ENCODE measurements at regions not wholly inside any gene's neighbourhood (a gene's known extent, or its start where the extent isn't known, plus 50 kb on each side); places are given as distances from the start of the nearest gene placed in this dataset.

DNA sequence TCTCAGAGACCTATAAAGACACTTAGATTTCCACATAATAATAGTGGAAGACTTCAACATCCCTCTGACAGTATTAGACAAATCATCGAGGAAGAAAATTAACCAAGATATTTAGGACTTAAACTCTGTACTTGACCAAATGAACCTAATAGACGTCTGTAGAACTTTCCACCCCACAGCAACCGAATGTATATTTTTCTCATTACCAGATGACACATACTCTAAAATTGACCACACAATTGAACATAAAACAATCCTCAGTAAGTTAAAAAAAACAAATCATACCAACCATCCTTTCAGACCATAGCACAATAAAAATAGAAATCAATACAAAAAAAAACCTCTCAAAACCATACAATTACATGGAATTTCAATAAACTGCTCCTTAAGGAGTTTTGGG is 201.0 kb downstream of the POSTN start (continued):
- no peak for TF ChIP-seq ZNF114 (CRISPR knock-in tag; IDR thresholded peaks at IDR 0.05)
- no peak for TF ChIP-seq POLR2AphosphoS5 (IDR thresholded peaks at IDR 0.05; ENCODE audit: low read depth)
- TF ChIP-seq, protein P1, sequence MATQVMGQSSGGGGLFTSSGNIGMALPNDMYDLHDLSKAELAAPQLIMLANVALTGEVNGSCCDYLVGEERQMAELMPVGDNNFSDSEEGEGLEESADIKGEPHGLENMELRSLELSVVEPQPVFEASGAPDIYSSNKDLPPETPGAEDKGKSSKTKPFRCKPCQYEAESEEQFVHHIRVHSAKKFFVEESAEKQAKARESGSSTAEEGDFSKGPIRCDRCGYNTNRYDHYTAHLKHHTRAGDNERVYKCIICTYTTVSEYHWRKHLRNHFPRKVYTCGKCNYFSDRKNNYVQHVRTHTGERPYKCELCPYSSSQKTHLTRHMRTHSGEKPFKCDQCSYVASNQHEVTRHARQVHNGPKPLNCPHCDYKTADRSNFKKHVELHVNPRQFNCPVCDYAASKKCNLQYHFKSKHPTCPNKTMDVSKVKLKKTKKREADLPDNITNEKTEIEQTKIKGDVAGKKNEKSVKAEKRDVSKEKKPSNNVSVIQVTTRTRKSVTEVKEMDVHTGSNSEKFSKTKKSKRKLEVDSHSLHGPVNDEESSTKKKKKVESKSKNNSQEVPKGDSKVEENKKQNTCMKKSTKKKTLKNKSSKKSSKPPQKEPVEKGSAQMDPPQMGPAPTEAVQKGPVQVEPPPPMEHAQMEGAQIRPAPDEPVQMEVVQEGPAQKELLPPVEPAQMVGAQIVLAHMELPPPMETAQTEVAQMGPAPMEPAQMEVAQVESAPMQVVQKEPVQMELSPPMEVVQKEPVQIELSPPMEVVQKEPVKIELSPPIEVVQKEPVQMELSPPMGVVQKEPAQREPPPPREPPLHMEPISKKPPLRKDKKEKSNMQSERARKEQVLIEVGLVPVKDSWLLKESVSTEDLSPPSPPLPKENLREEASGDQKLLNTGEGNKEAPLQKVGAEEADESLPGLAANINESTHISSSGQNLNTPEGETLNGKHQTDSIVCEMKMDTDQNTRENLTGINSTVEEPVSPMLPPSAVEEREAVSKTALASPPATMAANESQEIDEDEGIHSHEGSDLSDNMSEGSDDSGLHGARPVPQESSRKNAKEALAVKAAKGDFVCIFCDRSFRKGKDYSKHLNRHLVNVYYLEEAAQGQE (IDR thresholded peaks at IDR 0.05; ENCODE audit: unreplicated experiment), result no peak
- TF ChIP-seq STAT1 (IDR thresholded peaks at IDR 0.05; ENCODE audit: unreplicated experiment), result no peak
- TF ChIP-seq CREB1 (CRISPR knock-in tag; IDR thresholded peaks at IDR 0.05; ENCODE audit: low read depth), result no peak
- TF ChIP-seq EZH2 (IDR thresholded peaks at IDR 0.05; ENCODE audit: low read depth, unreplicated experiment), result no peak
- TF ChIP-seq EZH2phosphoT487 (IDR thresholded peaks at IDR 0.05; ENCODE audit: unreplicated experiment), result no peak
- TF ChIP-seq NANOG (IDR thresholded peaks at IDR 0.05; ENCODE audit: borderline replicate concordance), result no peak
- TF ChIP-seq ZNF331 (CRISPR knock-in tag; IDR thresholded peaks at IDR 0.05; ENCODE audit: low read depth), result no peak
- TF ChIP-seq, protein P2, sequence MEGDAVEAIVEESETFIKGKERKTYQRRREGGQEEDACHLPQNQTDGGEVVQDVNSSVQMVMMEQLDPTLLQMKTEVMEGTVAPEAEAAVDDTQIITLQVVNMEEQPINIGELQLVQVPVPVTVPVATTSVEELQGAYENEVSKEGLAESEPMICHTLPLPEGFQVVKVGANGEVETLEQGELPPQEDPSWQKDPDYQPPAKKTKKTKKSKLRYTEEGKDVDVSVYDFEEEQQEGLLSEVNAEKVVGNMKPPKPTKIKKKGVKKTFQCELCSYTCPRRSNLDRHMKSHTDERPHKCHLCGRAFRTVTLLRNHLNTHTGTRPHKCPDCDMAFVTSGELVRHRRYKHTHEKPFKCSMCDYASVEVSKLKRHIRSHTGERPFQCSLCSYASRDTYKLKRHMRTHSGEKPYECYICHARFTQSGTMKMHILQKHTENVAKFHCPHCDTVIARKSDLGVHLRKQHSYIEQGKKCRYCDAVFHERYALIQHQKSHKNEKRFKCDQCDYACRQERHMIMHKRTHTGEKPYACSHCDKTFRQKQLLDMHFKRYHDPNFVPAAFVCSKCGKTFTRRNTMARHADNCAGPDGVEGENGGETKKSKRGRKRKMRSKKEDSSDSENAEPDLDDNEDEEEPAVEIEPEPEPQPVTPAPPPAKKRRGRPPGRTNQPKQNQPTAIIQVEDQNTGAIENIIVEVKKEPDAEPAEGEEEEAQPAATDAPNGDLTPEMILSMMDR (conservative IDR thresholded peaks at IDR 0.05; ENCODE audit: low read depth in 2 of 2), result no peak

DNA sequence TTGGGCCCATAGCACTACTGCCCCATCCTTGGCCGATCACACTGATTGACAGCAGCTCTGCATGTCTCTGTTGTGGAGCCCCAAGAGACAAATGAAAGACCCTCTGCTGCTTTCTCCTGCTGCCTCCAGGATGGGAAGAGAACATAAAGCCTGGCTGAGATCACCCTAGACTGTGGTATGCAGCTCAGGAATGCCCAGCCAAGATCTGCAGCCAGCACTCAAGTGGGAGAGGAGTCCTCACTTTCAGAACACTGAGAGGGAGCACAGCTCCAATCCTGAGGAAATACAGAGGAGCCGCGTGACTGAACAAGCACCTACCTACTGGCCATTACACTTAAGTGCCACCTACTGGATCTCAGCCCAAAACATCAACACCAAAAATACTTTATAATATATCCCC is 203.0 kb downstream of the POSTN start:
- Mint-ChIP-seq H3K36me3 (ENCODE audit: low read depth) (no peaks in the 10 kb centered on the region), H3K27me3 (ENCODE audit: insufficient read depth, low read depth, poor library complexity) (peaks cover 2% of the 10 kb centered on the region), H3K4me1 (peaks cover 5% of the 10 kb centered on the region; the same call in 2 of the 3 replicates), H3K27ac (no peak overlapping the region), H3K4me3 (no peak overlapping the region), H3K9me3 (no peaks in the 10 kb centered on the region)
- no peak overlapping the region for H3K27ac ChIP-seq (ENCODE audit: low read depth)
- no peaks in the 10 kb centered on the region for H3K27me3 ChIP-seq (ENCODE audit: insufficient read depth)
- peak overlapping the region; percentile 30 for H2AFZ ChIP-seq
- no peaks in the 10 kb centered on the region for H3F3A ChIP-seq (replicated peaks; ENCODE audit: low read depth)
- H3K9me2 ChIP-seq (ENCODE audit: insufficient read depth), result peaks cover under 1% of the 10 kb centered on the region
- H3K4me1 ChIP-seq (ENCODE audit: insufficient read depth), result no peaks in the 10 kb centered on the region
- no peaks in the 10 kb centered on the region for H4K20me1 ChIP-seq (replicated peaks; ENCODE audit: insufficient read depth)
- ATAC-seq (peak; percentile 50), DNase-seq (ENCODE audit: low spot score) (peak; percentile 27)
- no peak overlapping the region for H3K4me3 ChIP-seq
- no peak for TF ChIP-seq ZNF114 (CRISPR knock-in tag; IDR thresholded peaks at IDR 0.05)
- TF ChIP-seq, protein P2 (conservative IDR thresholded peaks at IDR 0.05; ENCODE audit: low read depth in 2 of 2), result peak in 1 of 2 experiments; percentile 38; a peak in 2 of 4 replicates
- no peaks in the 10 kb centered on the region for H3K79me2 ChIP-seq (replicated peaks; ENCODE audit: insufficient read depth)
- no peak overlapping the region for H3K4me2 ChIP-seq
- H3K36me3 ChIP-seq (ENCODE audit: insufficient read depth), result no peaks in the 10 kb centered on the region

Data from GM23338 (cell line).